GM18873 (cell line): ENCODE measurements at regions not wholly inside any gene's neighbourhood (a gene's known extent, or its start where the extent isn't known, plus 50 kb on each side); places are given as distances from the start of the nearest gene placed in this dataset.

Source experiments
- ATAC-seq: cut with Tn5 transposase; IDR thresholded peaks from one replicate; pipeline ENCODE4 v1.9.1; 2021; ENCODE audit warnings: mild to moderate bottlenecking, moderate library complexity, moderate number of reproducible peaks; ENCODE audit not compliant: unreplicated experiment, low FRiP score

- no peak for ATAC-seq
Observed at GRCh38 chr13:40477623-40478608, 188.5 kb downstream of the FOXO1 start.

- no peak for ATAC-seq
Observed at GRCh38 chr13:40478775-40479174, 187.7 kb downstream of the FOXO1 start.

- no peak for ATAC-seq
Observed at GRCh38 chr13:40479196-40479845, 187.1 kb downstream of the FOXO1 start.

DNA sequence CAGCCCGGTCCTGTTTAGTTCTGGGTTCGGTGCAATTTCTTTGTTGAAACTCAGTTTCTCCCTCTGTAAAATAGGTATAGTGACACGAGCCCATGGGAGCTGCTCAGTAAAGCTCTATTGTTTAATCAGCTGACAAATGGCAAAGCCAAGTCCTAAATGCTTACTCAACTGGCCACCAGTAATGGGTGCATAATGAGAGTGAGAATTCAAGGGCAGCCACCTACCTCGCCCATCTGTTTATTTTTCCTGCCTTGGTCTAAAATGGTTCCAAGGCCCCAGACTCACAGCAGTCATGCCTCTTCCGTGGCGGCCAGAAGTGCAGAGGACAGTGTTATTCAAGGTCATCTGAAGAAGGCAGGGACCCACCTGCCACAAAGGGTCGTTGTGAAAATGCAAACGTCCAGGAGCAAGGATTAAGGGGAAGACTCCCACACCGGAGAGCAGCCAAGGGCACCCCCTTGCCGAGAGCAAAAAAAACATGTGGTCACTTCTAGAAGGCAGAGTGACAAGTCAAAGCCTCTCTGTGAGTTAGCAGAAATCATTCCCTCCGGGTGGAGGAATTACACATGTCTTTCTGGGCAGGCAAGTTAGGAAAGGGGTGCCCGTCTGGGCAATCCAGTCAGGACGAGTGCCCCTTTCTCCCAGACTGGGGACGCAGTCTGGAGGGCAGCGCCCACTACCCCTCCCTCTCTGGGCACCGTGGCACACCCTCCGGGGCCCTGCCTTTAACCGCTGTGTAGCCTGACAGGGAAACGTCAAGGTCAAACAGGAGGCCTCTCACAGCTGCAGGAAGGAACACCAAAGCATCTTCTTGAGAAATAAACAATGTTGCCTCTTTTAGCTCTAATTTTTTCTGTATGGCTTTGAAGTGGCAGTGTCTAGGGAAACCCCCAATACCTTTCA lies 186.2 kb downstream of the FOXO1 start:
- no peak for ATAC-seq

DNA sequence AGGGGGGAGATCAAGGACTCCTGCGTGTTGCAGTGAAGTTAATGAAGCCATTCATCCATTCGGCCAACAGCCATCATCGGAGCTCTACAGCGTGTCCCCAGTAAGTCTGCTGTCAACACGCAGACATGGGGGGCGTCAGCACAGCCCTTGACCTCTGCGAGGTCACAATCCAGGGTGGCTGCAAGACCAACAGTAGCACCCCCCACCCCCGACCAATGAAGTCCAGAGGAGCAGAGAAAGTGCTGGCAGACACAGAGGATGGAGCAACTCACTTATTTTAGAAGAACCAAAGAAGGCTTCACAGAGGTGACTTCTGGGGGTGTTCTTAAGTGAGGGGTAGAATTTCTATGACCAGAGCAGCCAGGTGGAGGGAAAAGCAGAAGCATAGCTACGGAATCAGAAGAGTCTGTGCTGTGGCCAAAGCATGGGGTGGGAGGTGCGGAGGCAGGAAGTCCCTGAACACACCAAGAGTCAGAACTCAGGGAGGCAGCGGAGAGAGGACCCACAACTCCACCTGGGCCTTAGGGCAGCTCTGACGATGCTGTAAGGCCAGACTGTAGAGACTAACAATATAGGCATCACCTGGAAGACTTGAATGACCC lies 185.4 kb downstream of the FOXO1 start:
- ATAC-seq = no peak

GRCh38 chr13:40483601-40484000 lies 182.8 kb downstream of the FOXO1 start:
- ATAC-seq = no peak

- ATAC-seq = no peak
Observed at GRCh38 chr13:40484101-40484800, 182.2 kb downstream of the FOXO1 start.

- ATAC-seq = no peak
Observed at GRCh38 chr13:40484974-40485373, 181.5 kb downstream of the FOXO1 start.

GRCh38 chr13:40485611-40486517 lies 180.6 kb downstream of the FOXO1 start:
- no peak for ATAC-seq

GRCh38 chr13:40486518-40487163 lies 179.8 kb downstream of the FOXO1 start:
- no peak for ATAC-seq

DNA sequence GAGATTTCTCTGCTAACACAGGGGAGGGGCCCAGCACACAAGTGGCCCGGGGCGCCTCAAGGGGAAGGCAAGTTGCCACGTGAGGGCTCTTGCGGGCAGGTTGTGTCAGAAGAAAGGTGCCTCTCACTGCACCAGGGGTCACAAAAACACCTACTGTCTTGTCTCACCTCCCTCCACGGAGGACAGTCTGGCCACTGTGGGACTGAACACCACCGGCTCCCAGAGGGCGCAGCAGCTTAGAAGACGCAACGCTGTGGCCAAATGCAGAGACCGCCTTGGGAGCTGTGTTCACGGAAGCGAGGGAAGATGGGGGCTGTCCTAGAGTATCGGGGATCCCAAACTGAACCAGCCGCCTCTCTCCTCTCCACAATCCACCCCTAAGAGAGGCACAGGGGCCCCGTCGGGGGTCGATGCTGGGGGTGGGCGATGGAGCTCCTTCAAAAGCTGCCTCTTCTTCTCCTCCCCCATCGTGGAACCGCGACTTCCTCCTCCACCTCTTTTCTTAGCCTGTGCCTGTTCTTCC lies 177.5 kb downstream of the FOXO1 start:
- no peak for ATAC-seq

- no peak for ATAC-seq
Observed at GRCh38 chr13:40490086-40490758, 176.2 kb downstream of the FOXO1 start.

DNA sequence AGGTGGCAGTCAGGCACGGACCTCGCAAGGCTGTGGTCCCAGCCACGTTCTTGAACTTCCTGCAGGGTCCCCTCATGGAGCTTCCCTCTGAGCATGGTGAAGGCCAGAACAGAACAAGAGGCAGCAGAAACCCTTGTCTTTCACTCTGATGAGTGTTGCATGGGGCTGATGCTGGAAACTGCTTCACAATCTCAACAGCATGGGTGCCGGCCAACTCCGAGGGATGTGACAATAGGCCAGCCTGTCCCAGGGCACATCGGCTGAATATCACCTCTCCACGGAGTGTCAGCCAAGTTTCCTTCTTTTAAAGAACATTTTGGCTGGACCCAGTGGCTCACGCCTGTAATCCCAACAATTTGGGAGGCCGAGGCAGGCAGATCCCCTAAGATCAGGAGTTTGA lies 173.9 kb downstream of the FOXO1 start:
- ATAC-seq = no peak

GRCh38 chr13:40494513-40494912 lies 171.9 kb downstream of the FOXO1 start:
- ATAC-seq = no peak

DNA sequence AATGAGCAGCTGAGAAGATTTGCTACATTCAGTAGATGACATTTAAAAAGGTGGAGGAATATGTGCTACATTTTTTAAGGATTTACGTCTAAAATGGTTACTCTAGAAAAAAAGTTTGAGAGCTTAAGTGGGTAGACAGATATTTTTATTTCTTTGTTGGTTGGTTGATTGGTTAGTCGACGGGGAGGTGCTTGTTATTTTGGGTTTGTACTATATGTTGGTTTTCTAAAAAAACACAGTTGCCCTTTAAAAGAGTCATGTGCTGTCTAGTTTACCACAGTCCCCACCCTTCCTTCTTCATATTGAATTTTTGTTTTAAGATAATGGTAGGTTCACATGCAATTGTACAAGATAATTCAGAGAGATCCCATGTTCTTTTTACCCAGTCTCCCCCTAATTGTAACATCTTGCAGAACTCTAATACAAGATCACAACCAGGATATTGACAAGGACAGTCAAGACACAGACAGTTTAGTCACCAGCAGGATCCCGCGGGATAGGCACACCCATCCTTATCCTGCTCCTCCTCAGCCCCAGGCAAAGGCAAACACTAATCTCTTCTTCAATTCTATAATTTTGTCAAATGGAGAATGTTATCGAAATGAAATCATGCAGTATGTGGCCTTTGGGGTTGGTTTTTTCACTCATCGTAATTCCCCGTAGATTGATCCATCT lies 171.4 kb downstream of the FOXO1 start:
- ATAC-seq = no peak

DNA sequence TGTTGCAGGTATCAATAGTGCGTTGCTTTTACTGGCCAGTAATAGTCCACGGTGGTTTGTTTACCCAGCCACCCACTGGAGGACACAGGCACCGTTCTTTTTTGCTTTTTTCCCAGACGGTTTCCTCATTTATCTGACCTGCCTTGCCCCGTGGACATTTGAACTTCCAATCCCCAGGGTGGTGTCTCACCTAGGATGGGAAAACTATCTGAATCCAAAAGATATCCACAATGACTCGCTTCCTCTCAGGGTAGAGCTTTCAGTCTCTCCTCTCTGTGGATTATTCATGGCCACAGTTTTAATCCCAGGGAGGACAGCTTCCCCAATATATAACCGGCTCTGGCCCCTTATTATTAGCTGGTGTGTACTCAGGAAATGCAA lies 170.8 kb downstream of the FOXO1 start:
- no peak for ATAC-seq
